Liver (tissue), 3 donors: ENCODE measurements at regions not wholly inside any gene's neighbourhood (a gene's known extent, or its start where the extent isn't known, plus 50 kb on each side); places are given as distances from the start of the nearest gene placed in this dataset.

Experiments used
- EGR1 ChIP-seq, 2 donors: IDR thresholded peaks; 2 replicates each; pipeline ENCODE4 v1.6.1; 2016 to 2018; ENCODE audit warnings: antibody characterized with exemption in 2 of 2, low read depth in 2 of 2
- FOXA1 ChIP-seq: IDR thresholded peaks from 2 replicates; pipeline ENCODE4 v1.6.1; 2016; ENCODE audit warnings: antibody characterized with exemption
- GABPA ChIP-seq, 2 donors: IDR thresholded peaks in 1 of 2; conservative IDR thresholded peaks in 1 of 2; 2 replicates each; pipeline ENCODE4 v1.6.1; 2016; ENCODE audit warnings: antibody characterized with exemption in 2 of 2, mild to moderate bottlenecking in 1 of 2, moderate library complexity in 1 of 2
- HNF4G ChIP-seq: IDR thresholded peaks from 2 replicates; pipeline ENCODE4 v1.6.1; 2016; ENCODE audit warnings: antibody characterized with exemption
- RAD21 ChIP-seq, 2 donors: IDR thresholded peaks; 2 replicates each; pipeline ENCODE4 v1.6.1; 2016; ENCODE audit warnings: antibody characterized with exemption in 2 of 2, mild to moderate bottlenecking in 2 of 2
- SP1 ChIP-seq: IDR thresholded peaks from 2 replicates; pipeline ENCODE4 v1.6.1; 2018; ENCODE audit warnings: antibody characterized with exemption, mild to moderate bottlenecking
- TAF1 ChIP-seq: conservative IDR thresholded peaks from 2 replicates; pipeline ENCODE4 v1.6.1; 2016; ENCODE audit warnings: antibody characterized with exemption, mild to moderate bottlenecking
- YY1 ChIP-seq: IDR thresholded peaks from 2 replicates; pipeline ENCODE4 v1.6.1; 2016; ENCODE audit warnings: antibody characterized with exemption, mild to moderate bottlenecking
- TF ChIP-seq, protein P1 (sequence below): fragments of 150-350 bp; IDR thresholded peaks from 2 replicates; pipeline ENCODE4 v1.5.1; 2017; ENCODE audit warnings: improper control_type of control experiment, low read depth, low read length; ENCODE audit not compliant: missing input control
- TF ChIP-seq, protein P2 (sequence below): IDR thresholded peaks from 2 replicates; pipeline ENCODE4 v1.6.1; 2016; ENCODE audit warnings: antibody characterized with exemption, mild to moderate bottlenecking
- TF ChIP-seq, protein P3 (sequence below): IDR thresholded peaks from 2 replicates; pipeline ENCODE4 v1.6.1; 2016; ENCODE audit warnings: antibody characterized with exemption
- TF ChIP-seq, protein P4 (sequence below): IDR thresholded peaks from 2 replicates; pipeline ENCODE4 v1.6.1; 2016; ENCODE audit warnings: antibody characterized with exemption
- TF ChIP-seq, protein P5 (sequence below): IDR thresholded peaks from 2 replicates; pipeline ENCODE4 v1.6.1; 2016; ENCODE audit warnings: antibody characterized with exemption
- donor health status: healthy.
- donor health status: healthy.

DNA sequence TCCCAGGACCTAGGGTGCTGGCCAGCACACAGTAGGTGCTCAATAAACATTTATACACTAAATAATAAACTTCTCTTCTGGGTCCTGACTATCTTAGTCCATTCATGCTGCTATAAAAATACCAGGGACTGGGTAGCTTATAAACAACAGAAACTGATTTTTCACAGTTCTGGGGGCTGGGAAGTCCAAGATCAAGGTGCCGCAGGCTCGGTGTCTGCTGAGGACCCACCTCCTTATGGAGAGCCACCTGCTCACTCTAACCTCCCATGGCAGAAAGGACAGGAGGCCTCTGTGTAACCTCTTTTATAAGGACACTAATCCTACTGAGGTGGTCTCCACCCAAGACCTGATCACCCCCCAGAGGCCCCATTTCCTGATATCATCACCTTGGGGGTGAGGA, 114.4 kb upstream of the IQSEC1 start:
- TF ChIP-seq, protein P1, sequence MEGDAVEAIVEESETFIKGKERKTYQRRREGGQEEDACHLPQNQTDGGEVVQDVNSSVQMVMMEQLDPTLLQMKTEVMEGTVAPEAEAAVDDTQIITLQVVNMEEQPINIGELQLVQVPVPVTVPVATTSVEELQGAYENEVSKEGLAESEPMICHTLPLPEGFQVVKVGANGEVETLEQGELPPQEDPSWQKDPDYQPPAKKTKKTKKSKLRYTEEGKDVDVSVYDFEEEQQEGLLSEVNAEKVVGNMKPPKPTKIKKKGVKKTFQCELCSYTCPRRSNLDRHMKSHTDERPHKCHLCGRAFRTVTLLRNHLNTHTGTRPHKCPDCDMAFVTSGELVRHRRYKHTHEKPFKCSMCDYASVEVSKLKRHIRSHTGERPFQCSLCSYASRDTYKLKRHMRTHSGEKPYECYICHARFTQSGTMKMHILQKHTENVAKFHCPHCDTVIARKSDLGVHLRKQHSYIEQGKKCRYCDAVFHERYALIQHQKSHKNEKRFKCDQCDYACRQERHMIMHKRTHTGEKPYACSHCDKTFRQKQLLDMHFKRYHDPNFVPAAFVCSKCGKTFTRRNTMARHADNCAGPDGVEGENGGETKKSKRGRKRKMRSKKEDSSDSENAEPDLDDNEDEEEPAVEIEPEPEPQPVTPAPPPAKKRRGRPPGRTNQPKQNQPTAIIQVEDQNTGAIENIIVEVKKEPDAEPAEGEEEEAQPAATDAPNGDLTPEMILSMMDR, result no peak
- TF ChIP-seq TAF1 (no peak), RAD21 (IDR thresholded peaks at IDR 0.05) (no peak), GABPA (IDR thresholded peaks at IDR 0.05 in 1 of 2, conservative IDR thresholded peaks at IDR 0.05 in 1 of 2) (no peak), SP1 (no peak), EGR1 (IDR thresholded peaks at IDR 0.05; ENCODE audit: low read depth in 2 of 2) (no peak), HNF4G (no peak), YY1 (no peak), FOXA1 (no peak)
- TF ChIP-seq, protein P2, sequence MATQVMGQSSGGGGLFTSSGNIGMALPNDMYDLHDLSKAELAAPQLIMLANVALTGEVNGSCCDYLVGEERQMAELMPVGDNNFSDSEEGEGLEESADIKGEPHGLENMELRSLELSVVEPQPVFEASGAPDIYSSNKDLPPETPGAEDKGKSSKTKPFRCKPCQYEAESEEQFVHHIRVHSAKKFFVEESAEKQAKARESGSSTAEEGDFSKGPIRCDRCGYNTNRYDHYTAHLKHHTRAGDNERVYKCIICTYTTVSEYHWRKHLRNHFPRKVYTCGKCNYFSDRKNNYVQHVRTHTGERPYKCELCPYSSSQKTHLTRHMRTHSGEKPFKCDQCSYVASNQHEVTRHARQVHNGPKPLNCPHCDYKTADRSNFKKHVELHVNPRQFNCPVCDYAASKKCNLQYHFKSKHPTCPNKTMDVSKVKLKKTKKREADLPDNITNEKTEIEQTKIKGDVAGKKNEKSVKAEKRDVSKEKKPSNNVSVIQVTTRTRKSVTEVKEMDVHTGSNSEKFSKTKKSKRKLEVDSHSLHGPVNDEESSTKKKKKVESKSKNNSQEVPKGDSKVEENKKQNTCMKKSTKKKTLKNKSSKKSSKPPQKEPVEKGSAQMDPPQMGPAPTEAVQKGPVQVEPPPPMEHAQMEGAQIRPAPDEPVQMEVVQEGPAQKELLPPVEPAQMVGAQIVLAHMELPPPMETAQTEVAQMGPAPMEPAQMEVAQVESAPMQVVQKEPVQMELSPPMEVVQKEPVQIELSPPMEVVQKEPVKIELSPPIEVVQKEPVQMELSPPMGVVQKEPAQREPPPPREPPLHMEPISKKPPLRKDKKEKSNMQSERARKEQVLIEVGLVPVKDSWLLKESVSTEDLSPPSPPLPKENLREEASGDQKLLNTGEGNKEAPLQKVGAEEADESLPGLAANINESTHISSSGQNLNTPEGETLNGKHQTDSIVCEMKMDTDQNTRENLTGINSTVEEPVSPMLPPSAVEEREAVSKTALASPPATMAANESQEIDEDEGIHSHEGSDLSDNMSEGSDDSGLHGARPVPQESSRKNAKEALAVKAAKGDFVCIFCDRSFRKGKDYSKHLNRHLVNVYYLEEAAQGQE, result no peak
- TF ChIP-seq, protein P3, sequence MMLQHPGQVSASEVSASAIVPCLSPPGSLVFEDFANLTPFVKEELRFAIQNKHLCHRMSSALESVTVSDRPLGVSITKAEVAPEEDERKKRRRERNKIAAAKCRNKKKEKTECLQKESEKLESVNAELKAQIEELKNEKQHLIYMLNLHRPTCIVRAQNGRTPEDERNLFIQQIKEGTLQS, result no peak
- TF ChIP-seq, protein P4, sequence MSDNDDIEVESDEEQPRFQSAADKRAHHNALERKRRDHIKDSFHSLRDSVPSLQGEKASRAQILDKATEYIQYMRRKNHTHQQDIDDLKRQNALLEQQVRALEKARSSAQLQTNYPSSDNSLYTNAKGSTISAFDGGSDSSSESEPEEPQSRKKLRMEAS, result no peak
- TF ChIP-seq, protein P5, sequence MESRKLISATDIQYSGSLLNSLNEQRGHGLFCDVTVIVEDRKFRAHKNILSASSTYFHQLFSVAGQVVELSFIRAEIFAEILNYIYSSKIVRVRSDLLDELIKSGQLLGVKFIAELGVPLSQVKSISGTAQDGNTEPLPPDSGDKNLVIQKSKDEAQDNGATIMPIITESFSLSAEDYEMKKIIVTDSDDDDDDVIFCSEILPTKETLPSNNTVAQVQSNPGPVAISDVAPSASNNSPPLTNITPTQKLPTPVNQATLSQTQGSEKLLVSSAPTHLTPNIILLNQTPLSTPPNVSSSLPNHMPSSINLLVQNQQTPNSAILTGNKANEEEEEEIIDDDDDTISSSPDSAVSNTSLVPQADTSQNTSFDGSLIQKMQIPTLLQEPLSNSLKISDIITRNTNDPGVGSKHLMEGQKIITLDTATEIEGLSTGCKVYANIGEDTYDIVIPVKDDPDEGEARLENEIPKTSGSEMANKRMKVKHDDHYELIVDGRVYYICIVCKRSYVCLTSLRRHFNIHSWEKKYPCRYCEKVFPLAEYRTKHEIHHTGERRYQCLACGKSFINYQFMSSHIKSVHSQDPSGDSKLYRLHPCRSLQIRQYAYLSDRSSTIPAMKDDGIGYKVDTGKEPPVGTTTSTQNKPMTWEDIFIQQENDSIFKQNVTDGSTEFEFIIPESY, result no peak
